ENCODE measurements at regions not wholly inside any gene's neighbourhood (a gene's known extent, or its start where the extent isn't known, plus 50 kb on each side); places are given as distances from the start of the nearest gene placed in this dataset.

GRCh38 chr14:82414853-82415539, 881.3 kb upstream of the SEL1L start:
- no peak for TF ChIP-seq POLR2A (IDR thresholded peaks at IDR 0.05)
- no peak for TF ChIP-seq CTCF (IDR thresholded peaks at IDR 0.05)
- TF ChIP-seq POLR2AphosphoS5 (IDR thresholded peaks at IDR 0.05), result no peak

Measured in prostate gland (tissue), 2 donors.